ENCODE measurements at regions not wholly inside any gene's neighbourhood (a gene's known extent, or its start where the extent isn't known, plus 50 kb on each side); places are given as distances from the start of the nearest gene placed in this dataset.

DNA sequence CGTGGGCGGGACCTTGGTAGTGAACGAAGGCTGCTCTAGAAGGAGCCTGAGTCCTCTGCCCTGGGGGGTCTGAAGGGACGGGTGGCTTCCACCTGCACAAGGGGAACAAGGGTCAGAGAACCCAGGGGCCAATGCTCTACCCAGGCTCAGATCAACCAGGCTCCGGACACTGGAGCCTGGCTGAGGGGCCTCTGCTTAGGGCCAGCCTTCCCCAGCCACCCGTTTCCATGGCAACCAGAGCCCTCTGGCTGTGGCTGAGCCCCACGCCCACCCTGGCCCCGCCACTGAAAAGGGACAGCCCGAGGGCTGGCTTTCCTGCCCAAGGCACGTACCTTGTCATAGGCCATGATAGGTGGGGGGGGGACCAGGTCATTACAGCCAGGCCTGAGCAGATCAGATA lies 724.6 kb downstream of the PTPRU start (continued):
- TF ChIP-seq FOXK2 (IDR thresholded peaks at IDR 0.05): no peak
- TF ChIP-seq SUPT20H (IDR thresholded peaks at IDR 0.05; ENCODE audit: borderline replicate concordance, control insufficient read depth, low read depth, low read length): no peak

- in situ Hi-C loops (cut with MboI) (no loop called here), intact Hi-C loops (cut with micrococcal nuclease; ENCODE audit: unreplicated experiment) (no loop called here)
- Histone ChIP-seq H3K9me3 (replicated peaks; ENCODE audit: control insufficient read depth, insufficient read depth, low read length) (no peaks in the 10 kb centered on the region), H3K79me2 (ENCODE audit: control insufficient read depth, insufficient read depth, low read length) (no peaks in the 10 kb centered on the region), H2AFZ (ENCODE audit: control insufficient read depth, low read depth, low read length) (no peak overlapping the region), H3K36me3 (ENCODE audit: control insufficient read depth in 2 of 2, insufficient read depth in 2 of 2, low read length in 1 of 2) (no peaks in the 10 kb centered on the region), H3K27me3 (replicated peaks in 1 of 2; ENCODE audit: control insufficient read depth in 2 of 2, insufficient read depth in 2 of 2, low read length in 1 of 2) (no peaks in the 10 kb centered on the region; a peak in 1 of 4 replicates), H3K4me1 (ENCODE audit: control insufficient read depth, insufficient read depth, low read length) (no peaks in the 10 kb centered on the region), H4K20me1 (ENCODE audit: control insufficient read depth, insufficient read depth) (no peaks in the 10 kb centered on the region), H3K4me2 (ENCODE audit: control insufficient read depth, insufficient read depth) (no peak overlapping the region), H3K4me3 (no peak overlapping the region), H3K9ac (ENCODE audit: control insufficient read depth, insufficient read depth, low read length) (no peak overlapping the region), H3K27ac (ENCODE audit: control insufficient read depth, insufficient read depth) (no peak overlapping the region)
- 17% methylated on average over 10 of the region's 10 CpGs for WGBS (ENCODE audit: insufficient coverage, insufficient replicate concordance, low lambda C conversion rate, missing lambda C conversion rate)
- BruUV-seq (replicated peaks): no TSS peak
- ATAC-seq: no peak
- ChIA-PET RAD21 (ENCODE audit: unreplicated experiment) (no interaction called here), SMC1A (ENCODE audit: uncharacterized antibody, unreplicated experiment) (no interaction called here), POLR2A (no interaction called here), CTCF (no interaction called here)
- DNase-seq (ENCODE audit: low read depth, low spot score): no peak
- FAIRE-seq: no peak
- TF ChIP-seq GABPA (IDR thresholded peaks at IDR 0.05; ENCODE audit: low read depth): no peak
- no peak for TF ChIP-seq BCL3 (IDR thresholded peaks at IDR 0.05; ENCODE audit: borderline replicate concordance, insufficient read depth, low read depth, low read length, poor library complexity, severe bottlenecking)
- no peak for TF ChIP-seq MEF2B (IDR thresholded peaks at IDR 0.05; ENCODE audit: partially characterized antibody, poor library complexity, severe bottlenecking)
- no peak for TF ChIP-seq NBN (IDR thresholded peaks at IDR 0.05)
- no peak for TF ChIP-seq SMARCA5 (IDR thresholded peaks at IDR 0.05)
- TF ChIP-seq IKZF2 (IDR thresholded peaks at IDR 0.05): no peak
- no peak for TF ChIP-seq BCL11A (IDR thresholded peaks at IDR 0.05; ENCODE audit: low read depth, low read length)
- TF ChIP-seq FOXK2 (IDR thresholded peaks at IDR 0.05): no peak
- TF ChIP-seq CHD4 (IDR thresholded peaks at IDR 0.05): no peak
- no peak for TF ChIP-seq STAT1 (conservative IDR thresholded peaks at IDR 0.05)
- no peak for TF ChIP-seq SMC3 (IDR thresholded peaks at IDR 0.05; ENCODE audit: borderline replicate concordance, low read length)
- TF ChIP-seq, protein P1, sequence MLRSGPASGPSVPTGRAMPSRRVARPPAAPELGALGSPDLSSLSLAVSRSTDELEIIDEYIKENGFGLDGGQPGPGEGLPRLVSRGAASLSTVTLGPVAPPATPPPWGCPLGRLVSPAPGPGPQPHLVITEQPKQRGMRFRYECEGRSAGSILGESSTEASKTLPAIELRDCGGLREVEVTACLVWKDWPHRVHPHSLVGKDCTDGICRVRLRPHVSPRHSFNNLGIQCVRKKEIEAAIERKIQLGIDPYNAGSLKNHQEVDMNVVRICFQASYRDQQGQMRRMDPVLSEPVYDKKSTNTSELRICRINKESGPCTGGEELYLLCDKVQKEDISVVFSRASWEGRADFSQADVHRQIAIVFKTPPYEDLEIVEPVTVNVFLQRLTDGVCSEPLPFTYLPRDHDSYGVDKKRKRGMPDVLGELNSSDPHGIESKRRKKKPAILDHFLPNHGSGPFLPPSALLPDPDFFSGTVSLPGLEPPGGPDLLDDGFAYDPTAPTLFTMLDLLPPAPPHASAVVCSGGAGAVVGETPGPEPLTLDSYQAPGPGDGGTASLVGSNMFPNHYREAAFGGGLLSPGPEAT (IDR thresholded peaks at IDR 0.05; ENCODE audit: low read depth): no peak
- no peak for TF ChIP-seq ATF7 (IDR thresholded peaks at IDR 0.05; ENCODE audit: low read depth)
- TF ChIP-seq ZNF622 (IDR thresholded peaks at IDR 0.05): no peak
- no peak for TF ChIP-seq BMI1 (IDR thresholded peaks at IDR 0.05; ENCODE audit: borderline replicate concordance)
- TF ChIP-seq KLF5 (IDR thresholded peaks at IDR 0.05; ENCODE audit: partially characterized antibody): no peak
- no peak for TF ChIP-seq NFIC (IDR thresholded peaks at IDR 0.05; ENCODE audit: low read depth, low read length)
- no peak for TF ChIP-seq EZH2 (IDR thresholded peaks at IDR 0.05; ENCODE audit: borderline replicate concordance, control insufficient read depth, low read depth, low read length)
These were observed 723.9 kb downstream of the PTPRU start for GRCh38 chr1:29960156-29960755.
